GM12874 (cell line): ENCODE measurements at regions not wholly inside any gene's neighbourhood (a gene's known extent, or its start where the extent isn't known, plus 50 kb on each side); places are given as distances from the start of the nearest gene placed in this dataset.

ENCODE experiments used
- TF ChIP-seq, protein P1 (sequence below): IDR thresholded peaks from 2 replicates; pipeline ENCODE4 v1.5.1; 2011; ENCODE audit warnings: low read depth, mild to moderate bottlenecking, control low read depth, low read length, moderate library complexity; ENCODE audit not compliant: insufficient read depth

DNA sequence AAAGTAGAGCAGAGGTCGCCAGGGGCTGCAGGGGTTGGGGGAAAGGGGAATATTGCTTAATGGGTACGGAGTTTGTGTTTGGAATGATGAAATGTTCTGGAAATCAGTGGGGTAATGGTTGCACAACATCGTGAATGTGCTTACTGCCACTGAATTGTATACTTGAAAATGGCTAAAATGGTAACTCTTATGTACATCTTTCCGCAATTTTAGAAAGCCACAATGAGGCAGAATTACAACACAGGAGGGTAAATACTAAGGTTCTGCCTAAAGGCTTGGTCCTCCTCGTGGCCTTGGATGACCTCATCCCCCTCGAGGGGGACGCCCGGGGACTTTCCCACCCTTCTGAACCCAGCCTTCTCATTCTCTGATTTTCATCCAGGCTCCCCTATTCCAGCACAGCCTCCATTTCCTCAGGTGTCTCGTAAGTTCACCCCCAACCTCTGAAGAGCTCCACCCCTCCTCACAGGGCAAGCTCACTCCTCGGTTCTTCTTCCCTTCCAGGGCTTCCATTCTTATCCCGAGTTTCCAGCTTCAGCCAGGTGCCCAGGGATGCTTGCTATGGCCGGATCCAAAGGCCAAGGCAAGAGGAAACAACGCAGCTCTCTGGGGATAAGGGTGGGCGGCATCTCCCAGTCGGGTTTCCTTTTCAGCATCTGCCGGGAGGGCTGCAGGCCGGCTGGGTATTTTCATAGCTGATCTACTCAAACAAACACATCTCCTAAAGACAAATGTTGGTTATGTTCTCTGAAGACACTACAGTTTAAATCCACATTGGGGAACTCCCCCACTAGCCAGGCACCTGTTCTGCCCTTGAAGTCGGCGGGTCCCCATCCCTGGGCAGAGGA lies 71.3 kb upstream of the ACSL1 start:
- TF ChIP-seq, protein P1, sequence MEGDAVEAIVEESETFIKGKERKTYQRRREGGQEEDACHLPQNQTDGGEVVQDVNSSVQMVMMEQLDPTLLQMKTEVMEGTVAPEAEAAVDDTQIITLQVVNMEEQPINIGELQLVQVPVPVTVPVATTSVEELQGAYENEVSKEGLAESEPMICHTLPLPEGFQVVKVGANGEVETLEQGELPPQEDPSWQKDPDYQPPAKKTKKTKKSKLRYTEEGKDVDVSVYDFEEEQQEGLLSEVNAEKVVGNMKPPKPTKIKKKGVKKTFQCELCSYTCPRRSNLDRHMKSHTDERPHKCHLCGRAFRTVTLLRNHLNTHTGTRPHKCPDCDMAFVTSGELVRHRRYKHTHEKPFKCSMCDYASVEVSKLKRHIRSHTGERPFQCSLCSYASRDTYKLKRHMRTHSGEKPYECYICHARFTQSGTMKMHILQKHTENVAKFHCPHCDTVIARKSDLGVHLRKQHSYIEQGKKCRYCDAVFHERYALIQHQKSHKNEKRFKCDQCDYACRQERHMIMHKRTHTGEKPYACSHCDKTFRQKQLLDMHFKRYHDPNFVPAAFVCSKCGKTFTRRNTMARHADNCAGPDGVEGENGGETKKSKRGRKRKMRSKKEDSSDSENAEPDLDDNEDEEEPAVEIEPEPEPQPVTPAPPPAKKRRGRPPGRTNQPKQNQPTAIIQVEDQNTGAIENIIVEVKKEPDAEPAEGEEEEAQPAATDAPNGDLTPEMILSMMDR = no peak

DNA sequence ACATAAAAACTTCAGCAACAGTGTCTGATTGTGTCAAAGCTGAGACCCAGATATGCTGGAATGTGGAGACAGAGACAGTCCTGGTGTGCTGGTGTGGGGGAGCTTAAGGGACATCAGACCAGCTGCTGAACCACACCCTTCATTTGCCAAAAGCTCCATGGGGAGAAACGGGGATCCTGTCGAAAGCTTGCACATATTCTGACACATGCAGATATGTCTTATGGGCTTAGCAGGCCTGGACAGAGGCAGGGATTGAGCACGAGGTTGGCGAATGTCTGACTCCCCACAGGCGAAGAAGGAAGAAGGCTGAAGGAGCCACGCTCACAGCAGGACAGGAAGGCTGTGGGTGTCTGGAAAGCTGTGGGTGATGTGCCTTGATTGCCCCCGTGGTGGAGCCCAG lies 72.1 kb upstream of the ACSL1 start:
- TF ChIP-seq, protein P1 = no peak

DNA sequence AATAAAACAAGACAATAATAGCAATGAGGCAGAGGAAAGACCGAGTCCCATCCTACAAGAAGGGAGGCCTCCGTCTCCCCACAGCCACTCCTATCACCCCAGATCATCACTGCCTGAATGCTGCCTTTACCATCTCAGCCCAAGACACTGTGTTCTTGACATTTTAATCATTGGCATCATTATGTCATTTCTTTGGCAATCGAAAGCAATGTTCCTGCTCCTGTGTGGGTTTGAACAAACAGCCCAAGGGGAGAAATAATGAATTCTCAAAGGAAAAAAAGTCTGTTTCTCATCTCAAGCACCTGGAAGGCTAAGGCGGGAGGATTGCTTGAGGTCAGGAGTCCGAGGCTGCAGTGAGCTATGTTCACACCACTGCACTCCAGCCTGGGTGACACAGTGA lies 73.0 kb upstream of the ACSL1 start:
- TF ChIP-seq, protein P1 = no peak

DNA sequence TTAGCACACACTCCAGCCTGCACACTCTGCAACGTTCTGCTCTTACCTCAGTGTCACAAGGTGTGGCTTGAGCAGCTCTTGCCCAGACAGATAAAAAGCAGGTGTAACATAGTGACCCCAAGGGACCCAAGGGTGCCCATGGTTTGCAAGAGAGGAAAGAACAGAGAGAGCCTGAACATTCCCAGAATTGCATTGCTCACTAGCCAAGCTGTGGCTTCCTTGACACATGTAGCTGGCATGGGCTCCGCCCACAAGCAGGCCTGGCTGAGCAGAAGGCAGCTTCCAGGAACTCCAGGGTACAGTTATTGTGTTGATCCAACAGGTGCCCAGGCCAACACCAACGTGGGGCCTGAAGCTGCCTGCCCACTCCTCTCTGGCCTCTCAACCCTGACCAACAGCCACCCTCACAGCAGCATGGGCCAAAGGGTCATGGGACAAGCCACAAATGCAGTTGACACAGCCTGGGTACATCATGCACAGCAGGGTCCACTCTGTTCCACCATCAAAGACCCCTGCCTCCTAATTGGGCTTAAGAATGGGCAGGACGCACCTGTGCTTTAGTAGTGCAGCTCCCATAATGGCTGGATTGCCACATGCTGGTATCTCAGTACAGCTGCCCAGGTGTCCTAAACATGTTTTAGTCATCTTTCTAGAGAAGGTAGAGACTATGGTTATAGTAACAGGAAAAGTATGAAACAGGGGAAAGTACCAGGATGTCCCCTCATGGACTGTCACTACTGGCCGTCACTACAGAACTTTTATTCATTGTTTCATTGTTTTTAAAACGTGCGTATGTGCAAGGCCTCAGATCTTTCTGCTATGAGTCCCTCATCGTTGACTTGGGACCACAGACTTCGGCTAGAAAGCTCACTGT lies 73.7 kb upstream of the ACSL1 start:
- TF ChIP-seq, protein P1 = no peak

DNA sequence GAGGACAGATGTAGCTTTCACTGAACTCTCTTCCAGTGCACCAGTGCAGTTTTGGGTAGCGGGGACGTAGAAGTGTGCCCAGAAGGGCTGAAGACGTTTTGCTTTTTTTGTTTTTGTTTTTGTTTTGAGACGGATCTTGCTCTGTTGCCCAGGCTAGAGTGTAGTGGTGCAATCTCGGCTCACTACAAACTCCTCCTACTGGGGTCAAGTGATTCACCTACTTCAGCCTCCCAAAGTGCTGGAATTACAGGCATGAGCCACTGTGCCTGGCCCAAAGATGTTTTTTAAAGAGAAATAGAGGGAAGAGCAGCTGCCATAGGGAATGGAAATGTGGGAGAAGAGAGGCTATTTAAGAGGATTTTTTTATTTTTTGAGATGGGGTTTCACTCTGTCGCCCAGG lies 74.4 kb upstream of the ACSL1 start:
- TF ChIP-seq, protein P1 = no peak

DNA sequence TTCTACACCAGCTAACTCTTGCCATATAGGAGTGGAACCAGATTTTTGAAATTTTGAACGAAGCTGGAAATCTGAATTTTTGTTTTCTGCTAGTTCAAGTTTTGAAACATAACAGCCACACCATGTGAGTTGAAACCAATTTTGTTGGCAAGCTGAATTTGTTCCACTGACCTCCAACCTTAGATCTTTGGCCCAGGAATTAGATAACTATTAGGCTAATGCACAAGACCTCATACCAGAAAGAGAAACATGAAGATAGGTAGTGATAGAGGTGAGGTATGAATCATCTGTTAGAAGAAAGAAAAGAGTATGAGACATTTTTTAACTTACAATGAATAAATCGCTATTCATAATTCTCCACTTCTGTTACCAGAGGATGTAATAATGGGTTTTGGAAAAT lies 76.8 kb upstream of the ACSL1 start:
- TF ChIP-seq, protein P1 = no peak

DNA sequence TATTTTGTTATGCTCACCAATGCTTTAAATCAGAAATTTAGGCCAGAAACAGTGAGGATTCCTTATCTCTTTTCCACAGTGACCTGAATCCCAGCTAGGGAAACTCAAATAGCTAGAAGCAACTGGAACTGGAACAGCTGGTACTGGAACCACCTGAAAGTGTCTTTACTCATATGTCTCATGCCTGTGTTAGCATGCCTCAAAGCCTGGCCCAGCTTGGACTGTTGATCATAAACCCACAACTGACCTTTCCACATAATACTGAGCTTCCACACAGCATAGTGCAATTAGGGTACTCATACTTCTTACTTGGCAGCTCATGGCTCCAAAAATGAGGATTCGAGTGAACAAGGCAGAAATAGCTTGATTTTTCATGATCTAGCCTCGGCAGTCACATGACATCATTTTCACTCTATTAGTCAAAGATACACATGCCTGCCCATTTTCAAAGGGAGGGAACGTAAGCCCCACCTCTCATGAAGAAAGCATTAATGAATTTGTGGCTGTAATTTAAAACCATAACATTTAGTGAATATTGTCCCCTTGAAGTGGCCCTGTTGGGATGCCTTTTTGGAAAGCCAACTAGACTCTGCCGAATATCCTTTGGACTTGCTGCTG lies 80.8 kb upstream of the ACSL1 start:
- TF ChIP-seq, protein P1 = no peak
